HG02870 (cell line): ENCODE measurements at regions not wholly inside any gene's neighbourhood (a gene's known extent, or its start where the extent isn't known, plus 50 kb on each side); places are given as distances from the start of the nearest gene placed in this dataset.
"Not testable (repeated sequence)": the region's sequence is repeated elsewhere in the genome, so short reads cannot be mapped to it uniquely, and the experiment has no call there.

Source experiments
- ATAC-seq: cut with Tn5 transposase; IDR thresholded peaks from one replicate; pipeline ENCODE4 v1.9.1; 2021; ENCODE audit warnings: mild to moderate bottlenecking, moderate library complexity; ENCODE audit not compliant: unreplicated experiment

DNA sequence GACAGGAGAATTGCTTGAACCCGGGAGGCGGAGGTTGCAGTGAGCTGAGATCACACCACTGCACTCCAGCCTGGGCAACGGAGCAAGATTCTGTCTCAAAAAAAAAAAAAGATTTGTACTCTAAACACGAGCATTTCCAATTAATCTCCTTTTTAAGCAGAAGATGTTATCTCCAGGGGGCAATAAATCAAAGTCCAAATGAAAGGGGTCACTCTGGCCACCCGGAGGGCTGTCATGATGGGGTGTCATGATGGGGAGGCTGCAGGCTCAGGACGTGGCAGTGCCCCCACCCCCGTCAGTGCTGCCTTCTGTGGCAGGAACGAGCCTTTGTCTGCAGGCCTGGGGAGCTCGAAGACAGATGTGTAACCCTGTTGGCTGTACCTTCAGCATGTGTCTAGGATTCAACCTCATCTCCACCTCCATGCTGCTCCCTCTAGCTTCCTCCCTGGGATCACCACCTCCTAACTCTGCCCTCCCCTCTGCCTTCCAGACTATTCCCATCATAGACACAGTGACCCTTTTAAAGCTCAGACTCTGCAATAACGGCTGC, 76.9 kb upstream of the YWHAQ start:
- ATAC-seq: no peak

DNA sequence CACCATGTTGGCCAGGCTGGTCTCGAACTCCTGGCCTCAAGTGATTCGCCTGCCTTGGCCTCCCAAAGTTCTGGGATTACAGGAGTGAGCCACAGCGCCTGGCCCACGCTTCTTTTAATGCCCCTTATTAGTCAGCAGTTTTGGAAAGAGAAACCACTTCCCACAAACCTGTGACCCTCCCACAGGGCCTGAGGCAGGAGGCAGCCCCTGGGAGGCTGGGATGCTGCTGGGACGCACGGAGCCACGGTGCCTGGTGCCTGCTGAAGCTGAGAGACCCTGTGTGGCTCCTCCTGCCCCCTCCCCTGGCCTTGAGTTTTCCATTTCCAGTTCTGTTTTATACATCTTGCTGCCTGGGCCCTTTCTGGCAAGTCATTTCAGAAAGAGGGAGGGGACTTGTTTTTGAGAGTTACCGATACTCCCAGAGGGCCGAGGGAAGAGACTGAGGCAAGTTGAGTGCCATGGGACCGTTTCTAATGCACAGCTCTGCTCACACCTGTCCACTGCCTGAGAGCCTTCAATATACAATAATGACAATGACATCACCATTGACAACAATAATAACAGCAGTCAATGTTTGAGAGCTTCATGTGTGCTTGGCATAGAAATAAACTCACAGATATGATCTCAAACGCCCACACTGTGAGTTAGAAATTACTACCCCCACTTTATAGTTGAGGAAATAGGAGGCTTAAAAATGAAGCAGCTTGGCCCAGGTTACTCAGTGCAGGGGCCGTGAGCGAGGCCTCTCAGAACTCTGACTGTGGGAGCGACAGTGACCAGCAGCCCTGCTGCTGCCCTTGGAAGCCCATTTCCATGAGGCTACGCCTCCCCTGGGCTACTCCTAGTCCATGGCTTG, 78.1 kb upstream of the YWHAQ start:
- no peak for ATAC-seq

DNA sequence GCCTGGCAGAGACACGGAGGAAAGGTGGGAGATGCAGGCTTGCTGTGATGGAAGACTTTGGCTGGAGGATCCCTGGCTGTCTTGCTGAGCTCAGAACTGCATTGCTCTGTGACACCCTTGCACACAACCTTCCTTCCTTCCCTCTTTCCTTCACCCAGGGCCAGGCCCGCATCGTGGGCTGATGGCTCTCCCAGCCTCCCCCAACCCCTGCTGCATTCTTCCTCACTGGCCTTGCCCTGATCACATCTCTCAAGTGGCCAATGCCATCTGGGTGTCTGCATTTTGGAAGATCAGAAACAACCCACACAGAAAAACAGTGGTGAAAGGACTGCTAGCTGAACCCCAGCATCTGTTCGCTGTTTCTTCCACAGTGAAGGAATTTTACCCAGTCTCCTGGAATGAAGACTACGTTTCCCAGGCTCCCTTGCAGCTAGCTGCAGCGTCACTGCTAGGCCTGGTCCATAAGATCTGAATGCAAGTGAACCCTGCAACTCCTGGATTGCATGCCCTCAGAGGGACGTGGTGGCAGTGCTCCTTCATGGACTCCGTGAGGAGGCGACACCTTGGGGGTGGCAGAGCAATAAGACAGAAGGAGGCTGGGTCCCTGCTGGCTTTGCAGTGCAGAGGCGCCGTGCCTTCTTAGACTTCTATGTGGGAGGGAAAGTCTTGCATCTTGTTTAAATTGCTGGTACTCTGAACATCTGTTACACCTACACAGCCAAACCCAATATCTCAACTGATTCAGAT, 78.9 kb upstream of the YWHAQ start:
- ATAC-seq: no peak

DNA sequence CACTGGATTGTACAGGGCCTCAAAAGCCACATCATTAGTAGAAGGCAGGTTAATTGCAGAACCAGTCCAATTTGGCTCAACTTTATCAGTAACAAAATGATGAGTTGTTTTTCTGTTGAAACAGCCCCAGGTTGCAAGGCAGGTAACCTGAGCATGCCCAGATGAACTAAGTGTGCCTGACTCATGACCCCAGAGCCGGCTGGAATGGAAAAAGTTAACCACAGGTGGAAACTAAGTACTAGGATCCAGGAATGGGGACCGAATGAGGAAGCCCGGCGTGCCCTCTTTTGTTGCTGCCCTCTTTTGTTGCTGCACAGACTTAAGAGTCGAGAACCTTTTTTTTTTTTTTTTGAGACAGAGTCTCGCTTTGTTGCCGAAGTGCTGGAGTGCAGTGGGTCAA, 79.5 kb upstream of the YWHAQ start:
- no peak for ATAC-seq

DNA sequence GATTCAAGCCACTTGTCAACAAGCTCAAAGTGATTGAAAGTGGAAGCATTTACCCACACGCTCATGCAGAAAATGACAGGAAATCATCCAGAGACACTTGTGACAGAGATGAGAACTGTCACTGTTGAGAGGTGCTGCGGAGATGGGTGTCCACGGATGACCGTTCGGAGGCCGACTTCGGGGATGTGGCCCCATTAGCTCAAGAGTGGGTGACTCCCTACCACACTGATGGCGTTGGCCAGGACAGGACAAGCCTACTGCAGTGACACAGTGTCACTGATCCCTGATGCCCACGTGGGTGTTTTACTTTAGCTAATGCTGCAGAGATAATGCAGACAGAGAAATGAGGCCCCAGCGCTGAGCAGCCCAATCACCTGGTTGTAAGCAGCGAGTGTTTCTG, 81.5 kb upstream of the YWHAQ start:
- ATAC-seq: no peak

- no peak for ATAC-seq
Observed at GRCh38 chr2:9714630-9715214, 83.9 kb upstream of the YWHAQ start.

- ATAC-seq: no peak
Observed at GRCh38 chr2:9715238-9715637, 84.4 kb upstream of the YWHAQ start.

- ATAC-seq: no peak
Observed at GRCh38 chr2:9717886-9718451, 87.2 kb upstream of the YWHAQ start.

DNA sequence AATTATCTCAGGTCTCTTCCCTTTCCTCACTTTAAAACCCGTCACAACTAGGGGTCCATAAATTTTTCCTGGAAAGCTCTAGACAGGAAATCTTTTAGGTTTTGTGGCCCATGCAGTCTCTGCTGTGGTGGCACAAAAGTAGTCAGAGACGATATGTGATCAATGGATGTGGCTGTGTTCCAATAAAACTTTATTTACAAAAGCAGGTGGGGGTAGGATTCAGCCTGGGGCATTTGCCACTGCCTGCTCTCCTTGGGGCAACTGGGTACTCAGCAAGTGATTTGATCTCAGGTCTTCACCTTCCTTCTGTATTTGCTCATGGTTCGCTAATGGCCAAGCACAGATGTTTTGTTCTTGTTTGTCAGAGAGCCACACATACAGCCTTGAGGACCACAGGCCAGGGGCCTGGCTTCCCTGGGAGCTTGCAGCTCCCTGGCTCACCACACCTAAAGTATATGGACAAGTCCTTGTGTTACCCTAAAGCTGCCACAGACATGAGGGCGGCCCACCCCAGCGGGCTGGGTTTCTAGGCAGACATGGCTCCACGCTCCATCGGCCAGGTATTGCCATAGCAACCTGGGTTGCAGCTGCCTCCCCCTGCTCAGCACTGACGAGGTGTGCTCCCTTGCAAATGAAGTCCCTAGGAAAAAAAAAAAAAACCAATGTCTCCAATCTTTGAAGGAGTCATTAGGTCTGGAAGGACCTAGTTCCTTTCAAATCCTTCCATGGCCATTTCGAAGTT, 89.7 kb upstream of the YWHAQ start:
- no peak for ATAC-seq

DNA sequence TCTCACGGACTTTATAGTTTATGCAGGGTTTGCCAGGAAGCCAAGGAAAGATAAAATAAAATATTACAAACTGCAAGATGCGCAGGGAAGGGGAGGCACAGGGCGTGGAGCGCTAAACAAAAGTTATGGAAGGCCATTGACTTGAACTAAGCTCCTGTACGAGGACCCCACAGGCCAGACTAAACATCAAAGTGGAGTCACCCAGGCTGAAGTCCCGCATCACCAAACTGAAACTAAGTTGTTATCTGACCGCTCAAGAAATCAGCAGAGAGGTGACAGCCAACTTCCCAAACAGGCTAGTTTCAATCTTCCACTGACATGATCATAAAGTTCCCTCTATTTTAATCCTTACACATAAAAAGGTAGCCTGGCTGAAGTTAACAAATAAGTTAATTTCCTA, 90.5 kb upstream of the YWHAQ start:
- no peak for ATAC-seq

- ATAC-seq: no peak
Observed at GRCh38 chr2:9722451-9722850, 91.7 kb upstream of the YWHAQ start.

GRCh38 chr2:9724565-9724964, 93.8 kb upstream of the YWHAQ start:
- no peak for ATAC-seq

GRCh38 chr2:9725106-9725505, 94.3 kb upstream of the YWHAQ start:
- no peak for ATAC-seq

GRCh38 chr2:9726016-9726415, 95.2 kb upstream of the YWHAQ start:
- not testable (repeated sequence) for ATAC-seq

DNA sequence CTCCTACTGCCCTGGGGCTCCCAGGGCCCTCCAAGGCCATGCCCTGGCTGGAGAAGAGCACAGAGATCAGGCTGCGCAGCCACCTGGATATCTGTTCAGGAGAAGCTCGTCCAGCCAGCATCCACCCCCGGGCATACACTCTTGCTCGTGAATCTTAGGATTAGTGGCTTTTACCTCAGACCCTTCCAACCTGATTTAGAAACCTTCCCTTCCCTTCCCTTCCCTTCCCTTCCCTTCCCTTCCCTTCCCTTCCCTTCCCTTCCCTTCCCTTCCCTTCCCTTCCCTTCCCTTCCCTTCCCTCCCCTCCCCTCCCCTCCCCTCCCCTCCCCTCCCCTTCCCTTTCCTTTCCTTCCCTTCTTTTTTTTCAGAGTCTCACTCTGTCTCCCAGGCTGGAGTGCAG, 99.7 kb upstream of the YWHAQ start:
- ATAC-seq: not testable (repeated sequence)

DNA sequence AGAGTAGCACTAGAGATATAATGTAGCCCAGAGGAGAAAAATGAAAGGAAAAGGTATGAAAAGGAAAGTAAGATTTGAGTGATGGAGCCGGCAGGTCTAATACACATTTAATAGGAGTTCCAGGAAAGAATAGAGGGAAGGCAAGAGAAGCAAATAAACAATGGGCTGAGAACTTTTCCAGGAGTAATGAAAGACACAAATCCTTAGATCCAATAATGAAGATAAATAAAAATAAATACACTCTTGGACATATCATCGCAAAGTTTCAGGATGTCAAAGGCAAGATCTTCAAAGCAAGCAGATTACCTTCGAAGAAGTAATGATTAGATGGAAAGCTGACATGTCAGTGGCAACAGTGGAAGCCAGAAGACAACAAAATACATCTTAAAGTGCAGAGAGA, 102.0 kb upstream of the YWHAQ start:
- no peak for ATAC-seq

- no peak for ATAC-seq
Observed at GRCh38 chr2:9734308-9734707, 103.5 kb upstream of the YWHAQ start.

GRCh38 chr2:9735335-9735734, 104.5 kb upstream of the YWHAQ start:
- ATAC-seq: no peak

DNA sequence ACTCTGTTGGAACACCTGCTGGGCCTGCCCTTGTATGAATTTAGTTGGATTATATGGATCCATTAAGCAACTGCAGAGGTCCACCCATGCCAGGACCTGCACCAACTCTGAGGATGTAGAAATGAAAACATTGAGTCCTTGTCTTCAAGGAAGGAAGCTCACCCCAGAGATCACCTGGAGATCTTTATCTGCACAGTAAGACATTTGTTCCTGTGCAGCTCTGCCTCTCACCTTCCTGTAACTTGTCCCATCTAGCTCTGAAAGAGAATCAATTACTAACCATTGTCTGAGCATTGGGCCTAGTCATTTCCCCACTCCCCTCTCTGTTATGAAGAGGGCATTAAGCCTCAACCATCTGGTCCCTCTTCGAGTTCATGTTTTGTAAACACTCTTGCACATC, 105.2 kb upstream of the YWHAQ start:
- ATAC-seq: no peak

DNA sequence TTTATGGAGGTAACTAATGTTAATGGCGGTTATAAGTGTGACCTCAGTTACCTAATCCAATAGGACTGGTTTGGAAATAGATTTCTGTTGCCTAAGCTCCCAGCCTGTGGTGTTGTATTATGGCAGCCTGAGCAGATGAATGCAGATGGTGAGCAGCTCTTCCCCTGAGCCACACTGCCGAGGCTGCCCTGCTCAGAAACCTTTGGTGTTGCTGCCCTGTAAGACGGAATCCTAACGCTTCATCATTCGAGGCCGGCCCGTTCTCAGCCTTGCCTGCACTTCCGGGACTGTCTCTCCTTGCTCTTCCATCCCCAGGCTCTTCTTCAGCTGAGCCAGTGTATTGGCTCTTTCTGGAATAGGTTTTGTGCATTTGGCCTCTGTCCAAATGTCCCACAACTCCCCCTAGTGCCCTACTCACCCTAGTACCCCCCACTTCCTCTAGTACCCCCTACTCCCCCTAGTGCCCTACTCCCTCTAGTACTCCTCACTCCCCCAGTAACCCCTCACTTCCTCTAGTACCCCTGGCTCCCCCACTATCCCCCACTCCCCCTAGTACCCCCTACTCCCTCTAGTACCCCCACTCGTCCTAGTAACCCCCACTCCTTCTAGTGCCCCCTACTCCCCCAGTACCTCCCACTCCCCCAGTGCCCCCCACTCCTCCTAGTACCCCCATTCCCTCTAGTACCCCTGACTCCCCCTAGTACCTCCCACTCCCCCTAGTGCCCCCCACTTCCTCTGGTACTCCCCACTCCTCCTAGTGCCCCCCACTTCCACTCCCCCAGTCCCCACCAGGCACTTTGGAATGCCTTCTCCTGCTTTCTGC, 106.0 kb upstream of the TAF1B start:
- no peak for ATAC-seq
